PFSK-1 (cell line): ENCODE measurements at regions not wholly inside any gene's neighbourhood (a gene's known extent, or its start where the extent isn't known, plus 50 kb on each side); places are given as distances from the start of the nearest gene placed in this dataset.

Experiments
- FOXP2 ChIP-seq: optimal IDR thresholded peaks from 2 replicates; pipeline ENCODE3; 2011; ENCODE audit warnings: borderline replicate concordance, control low read depth, inconsistent platforms; ENCODE audit not compliant: insufficient read depth; ENCODE audit errors: extremely low read length, extremely low read depth
- POLR2AphosphoS5 ChIP-seq: IDR thresholded peaks from 2 replicates; pipeline ENCODE4 v1.6.1; 2012; ENCODE audit warnings: low read depth, mild to moderate bottlenecking, control low read depth, low read length, moderate library complexity
- REST ChIP-seq, 2 experiments: IDR thresholded peaks; 2 replicates each; pipeline versions ENCODE4 v1.6.1 to v1.8.0; 2011 to 2012; ENCODE audit warnings: low read depth in 2 of 2, low read length in 2 of 2, control low read depth in 1 of 2, inconsistent platforms in 1 of 2, mild to moderate bottlenecking in 1 of 2, moderate library complexity in 1 of 2; ENCODE audit not compliant: insufficient read depth in 1 of 2
- SIN3A ChIP-seq: IDR thresholded peaks from 2 replicates; pipeline ENCODE4 v1.6.1; 2012; ENCODE audit warnings: mild to moderate bottlenecking, low read length, moderate library complexity, borderline replicate concordance; ENCODE audit not compliant: insufficient read depth
- TAF1 ChIP-seq: IDR thresholded peaks from 2 replicates; pipeline ENCODE4 v1.6.1; 2012; ENCODE audit warnings: low read length, control low read depth, borderline replicate concordance; ENCODE audit not compliant: insufficient read depth

- TF ChIP-seq TAF1 = no peak
- no peak for TF ChIP-seq FOXP2
- TF ChIP-seq POLR2AphosphoS5 = no peak
- no peak for TF ChIP-seq REST (IDR thresholded peaks at IDR 0.05; ENCODE audit: insufficient read depth in 1 of 2, low read depth in 2 of 2, low read length in 2 of 2)
- no peak for TF ChIP-seq SIN3A
Measured at GRCh38 chr13:47166336-47166735, 269.5 kb upstream of the HTR2A start.

- TF ChIP-seq FOXP2 (no peak), POLR2AphosphoS5 (no peak), TAF1 (no peak), SIN3A (no peak), REST (IDR thresholded peaks at IDR 0.05; ENCODE audit: insufficient read depth in 1 of 2, low read depth in 2 of 2, low read length in 2 of 2) (no peak)
Measured at GRCh38 chr13:47159853-47160550, 263.1 kb upstream of the HTR2A start.

- TF ChIP-seq POLR2AphosphoS5 (no peak), FOXP2 (no peak), REST (IDR thresholded peaks at IDR 0.05; ENCODE audit: insufficient read depth in 1 of 2, low read depth in 2 of 2, low read length in 2 of 2) (no peak), TAF1 (no peak), SIN3A (no peak)
Measured at GRCh38 chr13:47158593-47158992, 261.7 kb upstream of the HTR2A start.

GRCh38 chr13:47148543-47148942 is 251.7 kb upstream of the HTR2A start:
- TF ChIP-seq SIN3A (no peak), TAF1 (no peak), FOXP2 (no peak), POLR2AphosphoS5 (no peak), REST (IDR thresholded peaks at IDR 0.05; ENCODE audit: insufficient read depth in 1 of 2, low read depth in 2 of 2, low read length in 2 of 2) (no peak)
